ENCODE measurements at regions not wholly inside any gene's neighbourhood (a gene's known extent, or its start where the extent isn't known, plus 50 kb on each side); places are given as distances from the start of the nearest gene placed in this dataset.

GRCh38 chr18:54515149-54515548 lies 75.9 kb upstream of the DYNAP start:
- 84% methylated on average over 2 of the region's 2 CpGs; no CpG with 5 or more reads in 1 of the 2 experiments for WGBS, 2 experiments (ENCODE audit: extremely low coverage in 1 of 2, insufficient coverage in 1 of 2, insufficient read length in 1 of 2, insufficient replicate concordance in 2 of 2, low coverage in 1 of 2, low lambda C conversion rate in 2 of 2, missing lambda C conversion rate in 1 of 2)
- Histone ChIP-seq H3K9me3 (ENCODE audit: insufficient read depth in 2 of 2, low read depth in 1 of 2, low read length in 1 of 2) (no peaks in the 10 kb centered on the region), H3K9ac (replicated peaks in 1 of 4; ENCODE audit: extremely low read depth in 1 of 4, low read depth in 3 of 4, low read length in 3 of 4) (no peak overlapping the region), H2BK5ac (ENCODE audit: low read depth, low read length) (no peak overlapping the region), H3K27ac (ENCODE audit: low read depth, low read length) (no peak overlapping the region), H2AFZ (ENCODE audit: low read length) (peak overlapping the region; percentile 95), H3K23me2 (ENCODE audit: low read depth, low read length) (no peaks in the 10 kb centered on the region), H2AK5ac (ENCODE audit: low read depth, low read length) (no peak overlapping the region), H4K91ac (replicated peaks; ENCODE audit: insufficient read length, low read length) (no peak overlapping the region), H2BK120ac (replicated peaks; ENCODE audit: low read depth, low read length) (no peak overlapping the region), H2BK20ac (ENCODE audit: low read length) (no peak overlapping the region), H4K20me1 (replicated peaks in 1 of 2; ENCODE audit: control insufficient read depth in 1 of 2, insufficient read depth in 2 of 2, low read length in 2 of 2) (no peaks in the 10 kb centered on the region), H3K14ac (ENCODE audit: insufficient read length) (no peak overlapping the region), H3K4ac (replicated peaks; ENCODE audit: insufficient read length, low read depth, low read length) (no peak overlapping the region), H3K4me3 (ENCODE audit: extremely low read depth in 1 of 4, insufficient read depth in 2 of 4, low read depth in 3 of 4, low read length in 4 of 4) (no peak overlapping the region), H3K36me3 (ENCODE audit: control insufficient read depth in 2 of 4, insufficient read depth in 4 of 4, low read length in 3 of 4) (no peaks in the 10 kb centered on the region), H4K8ac (ENCODE audit: extremely low read depth, insufficient read depth, low read length) (no peak overlapping the region), H3K79me1 (ENCODE audit: low read depth, low read length) (no peaks in the 10 kb centered on the region), H3K4me1 (replicated peaks in 1 of 4; ENCODE audit: control insufficient read depth in 3 of 4, insufficient read depth in 4 of 4, low read length in 3 of 4) (peaks cover 0 to 3% (median 0%) of the 10 kb centered on the region in 4 experiments; a peak in 2 of 7 replicates), H3K4me2 (ENCODE audit: insufficient read depth in 1 of 2, low read depth in 2 of 2, low read length in 2 of 2) (no peak overlapping the region), H4K5ac (ENCODE audit: insufficient read length, low read depth, low read length) (no peak overlapping the region), H2BK15ac (ENCODE audit: low read length) (no peak overlapping the region), H3K79me2 (ENCODE audit: control insufficient read depth in 1 of 2, insufficient read depth in 2 of 2, low read length in 2 of 2) (no peaks in the 10 kb centered on the region), H3K56ac (replicated peaks; ENCODE audit: insufficient read length, low read depth, low read length) (no peak overlapping the region), H3K23ac (ENCODE audit: insufficient read length) (no peak overlapping the region), H3K27me3 (replicated peaks in 1 of 4; ENCODE audit: control insufficient read depth in 3 of 4, extremely low read depth in 1 of 4, insufficient read depth in 3 of 4, low read length in 3 of 4) (no peaks in the 10 kb centered on the region), H2BK12ac (ENCODE audit: low read depth, low read length) (no peak overlapping the region), H3K18ac (ENCODE audit: extremely low read depth, low read length) (no peak overlapping the region)
- CTCF ChIA-PET (ENCODE audit: partially characterized antibody), result interaction anchor here (0.9 to 1.1 kb wide), 2 partner anchors 10 to 12 kb away, joined by 3 to 4 read pairs; no protein-coding TSS in a partner anchor
- POLR2A ChIA-PET (ENCODE audit: partially characterized antibody), result interaction anchor here (1.7 to 2.0 kb wide), 2 partner anchors 15 to 16 kb away, joined by 4 to 16 read pairs; no protein-coding TSS in a partner anchor
- no peak for TF ChIP-seq KDM1A (IDR thresholded peaks at IDR 0.05; ENCODE audit: borderline replicate concordance, low read length)
- TF ChIP-seq TCF12 (IDR thresholded peaks at IDR 0.05; ENCODE audit: low read depth, low read length), result no peak
- TF ChIP-seq MAX (IDR thresholded peaks at IDR 0.05), result no peak
- TF ChIP-seq MAFK (IDR thresholded peaks at IDR 0.05; ENCODE audit: low read depth, low read length), result no peak
- no peak for TF ChIP-seq ATF3 (IDR thresholded peaks at IDR 0.05; ENCODE audit: insufficient read depth, low read depth, low read length)
- TF ChIP-seq ZNF274 (IDR thresholded peaks at IDR 0.05; ENCODE audit: borderline replicate concordance, extremely low read depth, low read length), result no peak
- no peak for TF ChIP-seq KDM5A (IDR thresholded peaks at IDR 0.05; ENCODE audit: low read length)
- FAIRE-seq (no peak), DNase-seq (ENCODE audit: low read depth in 1 of 2, low spot score in 2 of 2) (no peak)
